Esophagus (tissue), 2 donors: ENCODE measurements at regions not wholly inside any gene's neighbourhood (a gene's known extent, or its start where the extent isn't known, plus 50 kb on each side); places are given as distances from the start of the nearest gene placed in this dataset.

Experiments
- H3K27ac ChIP-seq, 2 donors: one replicate each; pipeline ENCODE4 v1.5.1; 2013; ENCODE audit warnings: low read depth in 2 of 2, mild to moderate bottlenecking in 2 of 2, inconsistent platforms in 1 of 2, low read length in 1 of 2, moderate library complexity in 1 of 2
- H3K27me3 ChIP-seq, 2 donors: one replicate each; pipeline ENCODE4 v1.6.1; 2013; ENCODE audit warnings: low read length in 2 of 2, control low read depth in 1 of 2, mild to moderate bottlenecking in 1 of 2; ENCODE audit not compliant: insufficient read depth in 2 of 2, control insufficient read depth in 1 of 2
- H3K36me3 ChIP-seq, 2 donors: one replicate each; pipeline ENCODE4 v1.6.1; 2013; ENCODE audit warnings: low read length in 1 of 2; ENCODE audit not compliant: control insufficient read depth in 2 of 2, insufficient read depth in 2 of 2
- H3K4me1 ChIP-seq, 2 donors: one replicate each; pipeline ENCODE4 v1.6.1; 2013; ENCODE audit warnings: low read length in 1 of 2; ENCODE audit not compliant: control insufficient read depth in 2 of 2, insufficient read depth in 2 of 2
- H3K4me3 ChIP-seq, 2 donors: one replicate each; pipeline ENCODE4 v1.5.1; 2013; ENCODE audit warnings: low read length in 2 of 2, mild to moderate bottlenecking in 2 of 2, low read depth in 1 of 2, moderate library complexity in 1 of 2
- H3K9me3 ChIP-seq, 2 donors: one replicate each; pipeline ENCODE4 v1.6.1; 2013; ENCODE audit warnings: mild to moderate bottlenecking in 2 of 2, low read depth in 1 of 2, low read length in 1 of 2, moderate library complexity in 1 of 2; ENCODE audit not compliant: control insufficient read depth in 2 of 2, insufficient read depth in 1 of 2
- WGBS, 2 donors: extraction: QIAGEN DNeasy Blood & Tissue Kit; methylation state at CpG; one replicate each; pipeline ENCODE4 v1.1.7; 2013; 5-methylcytosine and 5-hydroxymethylcytosine counted together
- donor health status: healthy with polysubstance abuse.
- donor health status: Bipolar disorder and iron deficiency.

- Histone ChIP-seq H3K4me3 (no peak overlapping the region), H3K27me3 (no peaks in the 10 kb centered on the region), H3K27ac (no peak overlapping the region), H3K4me1 (no peaks in the 10 kb centered on the region), H3K9me3 (no peaks in the 10 kb centered on the region), H3K36me3 (no peaks in the 10 kb centered on the region)
- 78 to 87% methylated on average over 2 of the region's 2 CpGs for WGBS, 2 donors
These were observed 87.6 kb upstream of the ACP3 start for GRCh38 chr3:132229641-132230040.

GRCh38 chr3:132230156-132231000 lies 86.8 kb upstream of the ACP3 start:
- no peaks in the 10 kb centered on the region for H3K4me1 ChIP-seq
- no peak overlapping the region for H3K4me3 ChIP-seq
- H3K27me3 ChIP-seq = no peaks in the 10 kb centered on the region
- 89% methylated on average over 8 of the region's 8 CpGs for WGBS, 2 donors
- H3K36me3 ChIP-seq = no peaks in the 10 kb centered on the region
- no peaks in the 10 kb centered on the region for H3K9me3 ChIP-seq
- no peak overlapping the region for H3K27ac ChIP-seq

GRCh38 chr3:132231633-132232032 lies 85.6 kb upstream of the ACP3 start:
- Histone ChIP-seq H3K27ac (no peak overlapping the region), H3K9me3 (no peaks in the 10 kb centered on the region), H3K27me3 (no peaks in the 10 kb centered on the region), H3K4me1 (no peaks in the 10 kb centered on the region), H3K36me3 (no peaks in the 10 kb centered on the region), H3K4me3 (no peak overlapping the region)

GRCh38 chr3:132232231-132232792 lies 84.9 kb upstream of the ACP3 start:
- Histone ChIP-seq H3K9me3 (no peaks in the 10 kb centered on the region), H3K27me3 (no peaks in the 10 kb centered on the region), H3K27ac (no peak overlapping the region), H3K4me1 (no peaks in the 10 kb centered on the region), H3K36me3 (no peaks in the 10 kb centered on the region), H3K4me3 (no peak overlapping the region)
- WGBS, 2 donors = 14 to 26% methylated on average over 2 of the region's 2 CpGs

GRCh38 chr3:132236701-132237651 lies 80.2 kb upstream of the ACP3 start:
- 60 to 69% methylated on average over 4 of the region's 4 CpGs for WGBS, 2 donors

GRCh38 chr3:132237652-132238032 lies 79.6 kb upstream of the ACP3 start:
- Histone ChIP-seq H3K27me3 (no peaks in the 10 kb centered on the region), H3K36me3 (no peaks in the 10 kb centered on the region), H3K27ac (no peak overlapping the region), H3K4me3 (no peak overlapping the region), H3K9me3 (peaks cover 0 to 2% of the 10 kb centered on the region in 2 donors), H3K4me1 (no peaks in the 10 kb centered on the region)

More at GRCh38 chr3:132236701-132237651, 80.2 kb upstream of the ACP3 start:
- Histone ChIP-seq H3K9me3 (peaks cover 0 to 2% of the 10 kb centered on the region in 2 donors), H3K4me3 (no peak overlapping the region), H3K36me3 (no peaks in the 10 kb centered on the region), H3K27me3 (no peaks in the 10 kb centered on the region), H3K27ac (no peak overlapping the region), H3K4me1 (no peaks in the 10 kb centered on the region)

- Histone ChIP-seq H3K9me3 (peaks cover 0 to 2% of the 10 kb centered on the region in 2 donors), H3K4me1 (no peaks in the 10 kb centered on the region), H3K36me3 (no peaks in the 10 kb centered on the region)
These were observed 77.6 kb upstream of the ACP3 start for GRCh38 chr3:132239587-132239986.

GRCh38 chr3:132241776-132242514 lies 75.3 kb upstream of the ACP3 start:
- Histone ChIP-seq H3K9me3 (peaks cover 0 to 2% of the 10 kb centered on the region in 2 donors), H3K4me1 (peaks cover 0 to 2% of the 10 kb centered on the region in 2 donors), H3K27ac (no peak overlapping the region), H3K4me3 (no peak overlapping the region), H3K36me3 (no peaks in the 10 kb centered on the region), H3K27me3 (no peaks in the 10 kb centered on the region)
- 77 to 85% methylated on average over 3 of the region's 3 CpGs for WGBS, 2 donors

More at GRCh38 chr3:132239587-132239986, 77.6 kb upstream of the ACP3 start:
- no peaks in the 10 kb centered on the region for H3K27me3 ChIP-seq
- H3K4me3 ChIP-seq = no peak overlapping the region
- no peak overlapping the region for H3K27ac ChIP-seq

- Histone ChIP-seq H3K36me3 (no peaks in the 10 kb centered on the region), H3K4me3 (no peak overlapping the region), H3K27ac (no peak overlapping the region), H3K4me1 (peaks cover 0 to 2% of the 10 kb centered on the region in 2 donors), H3K9me3 (peaks cover 0 to 2% of the 10 kb centered on the region in 2 donors), H3K27me3 (no peaks in the 10 kb centered on the region)
- WGBS, 2 donors = 57 to 76% methylated on average over 3 of the region's 3 CpGs
These were observed 74.4 kb upstream of the ACP3 start for GRCh38 chr3:132242790-132243189.
